Retinal pigment epithelial cell (primary cell): ENCODE measurements at regions not wholly inside any gene's neighbourhood (a gene's known extent, or its start where the extent isn't known, plus 50 kb on each side); places are given as distances from the start of the nearest gene placed in this dataset.

Experiments
- DNase-seq: peaks from one replicate; pipeline ENCODE4 v3.0.0-alpha.2; 2010; ENCODE audit warnings: low read depth
- H3K4me3 ChIP-seq: 2 replicates; pipeline ENCODE4 v1.5.1; 2011; ENCODE audit warnings: mild to moderate bottlenecking, low read length, control low read depth, moderate library complexity
- TF ChIP-seq, protein P1 (sequence below): conservative IDR thresholded peaks from 2 replicates; pipeline ENCODE4 v1.5.1; 2011; ENCODE audit warnings: low read depth, low read length, control low read depth, inconsistent platforms

DNA sequence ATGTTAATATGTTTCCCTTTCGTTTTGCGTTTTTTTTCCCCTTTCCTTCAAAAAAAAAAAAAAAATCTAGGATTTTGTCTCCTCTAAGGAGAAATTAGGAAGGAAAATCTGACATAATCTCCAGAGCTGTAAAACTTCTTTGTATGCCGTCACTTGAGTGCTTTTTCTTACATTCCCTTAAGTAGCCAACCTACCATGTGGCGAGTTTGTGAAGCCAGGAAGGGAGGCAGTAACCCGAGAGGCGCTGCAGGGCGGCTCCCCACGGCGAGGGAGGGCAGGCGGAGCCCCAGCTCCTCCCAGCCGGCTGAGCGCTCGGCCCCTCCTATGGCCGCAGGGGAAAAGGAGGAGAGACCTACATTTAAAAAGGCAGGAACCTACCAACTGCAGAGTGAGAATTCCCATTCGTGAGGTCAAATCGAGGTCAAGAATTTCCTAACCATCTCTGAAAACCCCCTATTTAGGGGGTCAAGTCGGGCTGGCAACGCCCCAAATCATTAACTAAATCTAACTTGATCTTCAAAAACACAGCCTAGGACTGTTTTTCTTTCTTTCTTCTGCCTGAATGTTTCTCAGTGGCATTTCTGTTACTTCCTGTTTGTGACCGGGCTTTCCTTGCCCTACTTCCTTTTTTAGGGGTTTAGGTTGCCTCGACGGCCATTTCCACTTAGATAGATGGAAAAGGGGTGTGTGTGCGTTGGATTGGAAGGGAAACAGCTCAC is 345.1 kb upstream of the KLF3 start:
- peak; percentile 89 for DNase-seq
- peak overlapping the region; percentile 32 for H3K4me3 ChIP-seq
- TF ChIP-seq, protein P1, sequence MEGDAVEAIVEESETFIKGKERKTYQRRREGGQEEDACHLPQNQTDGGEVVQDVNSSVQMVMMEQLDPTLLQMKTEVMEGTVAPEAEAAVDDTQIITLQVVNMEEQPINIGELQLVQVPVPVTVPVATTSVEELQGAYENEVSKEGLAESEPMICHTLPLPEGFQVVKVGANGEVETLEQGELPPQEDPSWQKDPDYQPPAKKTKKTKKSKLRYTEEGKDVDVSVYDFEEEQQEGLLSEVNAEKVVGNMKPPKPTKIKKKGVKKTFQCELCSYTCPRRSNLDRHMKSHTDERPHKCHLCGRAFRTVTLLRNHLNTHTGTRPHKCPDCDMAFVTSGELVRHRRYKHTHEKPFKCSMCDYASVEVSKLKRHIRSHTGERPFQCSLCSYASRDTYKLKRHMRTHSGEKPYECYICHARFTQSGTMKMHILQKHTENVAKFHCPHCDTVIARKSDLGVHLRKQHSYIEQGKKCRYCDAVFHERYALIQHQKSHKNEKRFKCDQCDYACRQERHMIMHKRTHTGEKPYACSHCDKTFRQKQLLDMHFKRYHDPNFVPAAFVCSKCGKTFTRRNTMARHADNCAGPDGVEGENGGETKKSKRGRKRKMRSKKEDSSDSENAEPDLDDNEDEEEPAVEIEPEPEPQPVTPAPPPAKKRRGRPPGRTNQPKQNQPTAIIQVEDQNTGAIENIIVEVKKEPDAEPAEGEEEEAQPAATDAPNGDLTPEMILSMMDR: peak; percentile 4

DNA sequence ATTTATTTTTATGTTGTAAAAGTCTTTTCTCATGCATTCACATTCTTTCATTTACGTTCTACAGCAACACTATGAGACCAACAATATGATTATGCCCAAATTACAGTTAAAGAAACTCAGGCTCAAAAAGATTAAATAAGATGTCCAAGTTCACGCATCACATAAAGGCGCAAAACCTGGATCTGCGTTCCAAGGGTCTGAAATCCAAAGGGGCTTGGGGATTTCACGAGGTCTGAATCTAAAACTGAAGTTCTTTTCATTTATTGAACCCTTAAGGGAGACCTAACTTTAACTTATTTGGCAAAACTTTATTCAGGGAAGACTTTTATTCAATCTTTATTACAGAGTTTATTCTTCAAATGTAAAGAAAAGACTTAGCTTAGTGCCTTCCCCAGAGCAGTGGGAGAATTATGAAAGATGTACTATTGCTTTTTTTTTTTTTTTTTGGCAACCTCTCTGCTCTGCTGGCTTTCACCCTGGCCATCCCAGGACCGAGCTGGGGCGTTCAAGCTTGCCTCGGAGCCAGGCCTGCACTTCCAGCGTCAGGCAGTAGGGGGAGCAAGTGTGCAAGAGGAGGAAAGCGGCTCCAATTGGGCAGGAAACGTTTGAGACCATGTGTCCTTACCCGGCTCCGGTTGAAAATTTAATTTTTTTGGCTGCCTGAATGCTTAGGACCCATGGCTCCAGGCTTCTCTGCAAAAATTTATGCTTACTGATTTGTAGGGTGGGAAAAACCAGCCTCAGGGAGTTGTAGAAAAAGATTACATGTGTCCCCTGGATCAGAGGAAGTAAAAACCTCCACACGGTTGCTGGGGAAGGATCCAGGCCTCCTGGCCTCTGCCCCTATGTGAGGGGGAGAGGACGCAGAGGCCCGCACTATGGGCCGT is 344.3 kb upstream of the KLF3 start:
- DNase-seq: peak; percentile 60
- H3K4me3 ChIP-seq: peak overlapping the region; percentile 32
- TF ChIP-seq, protein P1: peak; percentile 99

DNA sequence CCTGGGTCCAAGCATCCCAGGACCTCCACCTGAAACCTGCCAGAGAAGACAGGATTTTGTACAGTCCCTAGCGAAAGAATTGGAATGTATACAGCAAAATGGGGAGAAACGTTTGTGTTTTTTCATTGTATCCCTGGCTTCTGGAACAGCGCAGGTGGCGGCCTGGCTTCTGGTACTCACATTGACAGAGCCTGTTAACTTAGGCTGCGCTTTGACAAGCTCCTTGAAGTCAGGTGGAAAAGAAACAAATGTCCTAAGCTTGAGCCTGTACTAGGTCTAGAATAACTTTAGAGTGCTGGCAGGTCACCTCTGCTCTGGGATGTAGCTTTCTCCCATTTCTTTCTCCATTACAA is 343.7 kb upstream of the KLF3 start:
- no peak overlapping the region for H3K4me3 ChIP-seq
- DNase-seq: no peak
- TF ChIP-seq, protein P1: no peak

DNA sequence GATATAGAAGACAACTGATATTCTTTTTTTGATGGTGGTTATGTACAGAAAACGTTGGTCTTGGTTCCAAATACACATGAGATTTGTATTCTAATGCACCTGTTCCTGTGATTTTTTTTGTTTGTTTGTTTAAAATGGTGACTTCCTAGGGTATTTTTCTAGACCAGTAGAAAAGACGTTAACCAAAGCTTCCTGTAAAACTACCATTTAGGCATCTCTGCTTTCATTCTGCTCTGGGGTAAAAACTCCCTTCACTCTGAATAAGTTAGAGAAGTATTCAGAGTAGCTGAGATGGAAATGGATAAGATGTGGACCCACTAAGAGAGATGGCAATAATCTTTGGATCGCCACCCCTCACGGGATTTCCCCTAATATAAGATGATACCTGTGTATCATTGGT is 343.2 kb upstream of the KLF3 start:
- DNase-seq: no peak
- H3K4me3 ChIP-seq: no peak overlapping the region
- TF ChIP-seq, protein P1: no peak

DNA sequence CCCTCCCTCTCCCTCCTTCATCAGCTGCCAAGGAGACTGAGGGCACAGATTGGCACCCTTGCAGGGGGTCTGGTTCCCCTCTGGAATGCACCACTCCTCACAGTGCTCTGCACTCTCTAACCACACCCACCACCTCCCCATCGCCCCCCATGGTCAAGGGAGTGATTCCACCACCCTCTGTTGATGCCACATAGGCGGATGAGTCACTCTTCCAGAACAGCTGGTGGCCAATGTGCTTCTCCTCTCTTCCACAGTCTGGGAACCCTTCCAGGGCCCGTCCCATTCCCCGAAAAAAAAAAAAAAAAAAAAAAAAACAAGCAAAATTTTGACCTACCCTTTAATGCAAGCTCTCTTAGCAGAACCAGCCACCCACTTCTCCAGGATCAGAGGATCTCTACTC is 341.3 kb upstream of the KLF3 start:
- no peak overlapping the region for H3K4me3 ChIP-seq
- TF ChIP-seq, protein P1: no peak
- DNase-seq: no peak

DNA sequence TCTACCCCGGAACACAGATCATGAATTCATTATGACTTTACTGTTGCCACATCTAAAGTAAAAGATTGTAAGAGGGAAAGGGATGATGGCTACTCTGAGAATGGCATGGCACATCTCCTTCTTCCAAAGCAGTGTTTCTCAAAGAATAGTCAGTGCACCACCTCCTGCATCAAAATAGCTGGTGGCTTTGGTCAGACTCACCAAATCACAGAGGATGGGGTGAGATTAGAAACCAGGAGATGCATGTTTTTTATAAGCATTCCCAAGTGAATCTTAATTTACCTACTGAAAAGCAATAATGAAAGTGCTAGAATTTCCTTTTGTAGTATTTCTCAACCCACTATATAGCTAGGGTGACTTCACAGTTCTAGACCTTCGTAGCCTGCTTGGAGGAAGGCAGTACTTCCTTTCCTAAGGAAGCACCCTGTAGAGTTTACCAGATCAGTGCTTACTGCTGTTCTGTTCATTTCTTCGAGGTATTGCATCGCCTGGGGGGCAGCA is 340.8 kb upstream of the KLF3 start:
- TF ChIP-seq, protein P1: no peak
- H3K4me3 ChIP-seq: no peak overlapping the region
- no peak for DNase-seq
